GM21619 (cell line): ENCODE measurements at regions not wholly inside any gene's neighbourhood (a gene's known extent, or its start where the extent isn't known, plus 50 kb on each side); places are given as distances from the start of the nearest gene placed in this dataset.
"Not testable (repeated sequence)": the region's sequence is repeated elsewhere in the genome, so short reads cannot be mapped to it uniquely, and the experiment has no call there.

ENCODE experiments used
- ATAC-seq: cut with Tn5 transposase; IDR thresholded peaks from one replicate; pipeline ENCODE4 v1.9.1; 2021; ENCODE audit not compliant: unreplicated experiment

GRCh38 chrX:77127571-77127970, 319.6 kb upstream of the FGF16 start:
- not testable (repeated sequence) for ATAC-seq

DNA sequence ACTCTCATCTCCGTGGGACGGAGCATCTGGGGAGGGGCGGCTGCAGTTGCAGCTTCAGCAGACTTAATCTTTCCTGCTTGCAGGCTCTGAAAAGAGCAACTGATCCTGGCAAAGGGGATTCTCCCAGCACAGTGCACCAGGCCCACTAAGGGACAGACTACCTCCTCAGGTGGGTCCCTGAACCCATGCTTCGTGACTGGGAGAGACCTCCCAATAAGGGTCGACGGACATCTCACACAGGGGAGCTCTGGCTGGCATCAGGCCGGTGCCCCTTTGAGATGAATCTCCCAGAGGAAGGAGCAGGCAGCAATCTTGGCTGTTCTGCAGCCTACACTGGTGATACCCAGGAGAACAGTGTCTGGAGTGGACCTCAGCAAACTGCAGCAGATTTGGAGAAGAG, 303.3 kb upstream of the FGF16 start:
- ATAC-seq, result no peak

GRCh38 chrX:77160301-77160700, 286.9 kb upstream of the FGF16 start:
- no peak for ATAC-seq

GRCh38 chrX:77162777-77163176, 284.4 kb upstream of the FGF16 start:
- ATAC-seq, result no peak

- ATAC-seq, result no peak
Measured at GRCh38 chrX:77167993-77168392, 279.2 kb upstream of the FGF16 start.

DNA sequence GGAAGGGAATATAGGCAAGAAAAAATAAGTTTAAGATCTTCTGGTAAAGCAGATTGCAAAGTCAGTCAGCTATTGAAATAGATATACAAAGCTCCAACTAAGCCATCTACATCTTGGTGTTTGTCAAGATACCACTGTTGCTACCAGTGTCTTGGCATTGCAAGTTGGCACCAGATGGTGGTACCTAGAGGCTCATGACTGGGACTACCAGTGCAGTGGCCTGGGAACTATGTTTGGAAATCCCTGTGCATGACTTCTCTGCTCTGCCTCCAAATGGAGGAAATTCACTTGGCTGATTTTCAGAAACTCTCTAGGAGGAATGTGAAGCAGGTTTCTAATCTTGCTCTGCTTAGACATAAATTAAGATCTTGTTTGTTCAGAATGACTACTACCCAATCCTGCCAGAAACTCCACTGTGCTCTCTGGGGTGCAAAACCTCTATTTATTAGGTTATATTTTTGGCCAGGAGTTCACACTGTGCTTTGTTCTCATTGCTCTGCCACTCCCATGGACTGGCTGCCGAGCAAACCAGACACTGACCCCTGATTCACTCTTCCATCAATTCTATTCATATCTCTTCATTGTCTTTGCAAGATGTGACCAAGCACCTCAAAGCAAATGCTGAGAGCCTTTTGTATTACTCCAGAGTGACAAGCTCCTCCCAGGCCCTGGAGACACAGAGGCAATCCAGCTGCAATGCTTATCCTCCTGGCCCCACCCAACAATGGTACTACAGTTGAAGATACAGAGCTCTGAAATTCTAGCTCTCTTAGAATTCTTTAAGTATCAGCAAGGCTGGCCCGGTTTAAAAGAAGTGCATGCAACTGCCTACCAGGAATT, 272.3 kb upstream of the FGF16 start:
- no peak for ATAC-seq

DNA sequence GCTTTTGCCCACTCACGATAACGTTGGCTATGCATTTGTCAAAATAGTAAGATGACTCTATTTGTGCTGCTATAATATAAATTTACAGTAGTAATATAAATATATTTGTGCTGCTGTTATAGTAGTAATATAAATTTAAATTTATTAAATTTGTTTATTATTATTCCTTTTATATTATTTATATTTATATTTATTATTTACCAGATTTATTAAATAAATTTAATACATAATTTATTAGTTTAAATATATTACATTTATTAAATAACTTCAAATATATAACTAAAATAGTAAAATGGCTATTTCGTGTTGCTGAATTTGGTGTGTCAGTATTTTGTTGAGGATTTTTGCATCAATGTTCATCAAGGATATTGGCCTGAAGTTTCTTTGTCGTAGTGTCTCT, 246.5 kb upstream of the FGF16 start:
- ATAC-seq, result no peak

DNA sequence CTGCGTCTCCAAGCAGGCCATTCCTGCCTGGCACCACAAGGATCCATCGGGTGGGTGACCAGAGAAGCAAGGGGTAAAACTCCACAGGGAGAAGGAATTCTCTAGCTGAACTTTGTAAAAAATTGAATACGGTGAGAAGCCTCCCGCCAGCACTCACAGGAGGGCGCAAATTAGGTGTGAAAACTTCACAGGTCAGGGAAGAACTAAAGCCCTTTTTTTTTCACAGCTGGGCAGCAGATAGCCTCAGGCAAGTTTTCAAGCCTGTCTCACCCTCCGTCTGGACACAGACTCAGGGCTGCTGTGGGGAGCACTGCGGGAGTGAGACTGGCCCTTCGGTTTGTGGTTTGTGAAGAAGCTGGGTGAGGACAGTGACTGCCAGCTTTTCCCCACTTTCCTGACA, 224.1 kb upstream of the FGF16 start:
- ATAC-seq, result no peak

DNA sequence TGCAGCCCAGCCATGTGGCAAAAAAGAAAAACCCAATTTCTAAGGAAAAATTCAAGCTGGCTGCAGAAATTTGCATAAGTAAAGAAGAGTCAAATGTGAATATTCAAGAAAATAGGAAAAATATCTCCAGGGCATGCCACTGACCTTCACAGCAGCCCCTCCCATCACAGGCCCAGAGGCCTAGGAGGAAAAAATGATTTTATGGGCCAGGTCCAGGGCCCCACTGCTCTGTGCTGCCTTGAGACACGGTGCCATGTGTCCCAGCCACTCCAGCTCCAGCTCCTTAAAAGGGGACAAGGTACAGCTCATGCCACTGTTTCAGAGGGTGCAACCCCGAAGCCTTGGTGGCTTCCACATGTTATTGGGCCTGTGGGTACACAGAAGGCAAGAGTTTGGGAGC, 182.7 kb upstream of the FGF16 start:
- no peak for ATAC-seq

DNA sequence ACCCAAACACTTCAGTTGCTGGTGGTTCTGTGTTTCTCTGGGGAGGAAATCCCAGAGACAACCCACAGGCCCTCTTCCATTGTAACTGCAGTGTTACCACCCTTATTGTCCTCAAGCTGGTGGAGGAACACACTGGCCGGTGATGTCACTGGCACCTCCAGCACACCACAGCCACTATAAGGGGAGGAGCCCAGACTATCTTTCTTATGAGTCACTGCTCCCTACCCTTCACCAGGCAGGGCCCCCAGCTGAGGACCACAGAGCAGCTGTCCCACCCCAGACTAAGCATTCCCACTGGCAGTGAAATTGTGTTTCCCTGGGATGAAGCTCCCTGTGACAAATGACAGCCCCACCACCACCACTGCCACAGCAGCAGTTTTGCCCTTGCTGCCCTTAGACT, 171.8 kb upstream of the FGF16 start:
- no peak for ATAC-seq

DNA sequence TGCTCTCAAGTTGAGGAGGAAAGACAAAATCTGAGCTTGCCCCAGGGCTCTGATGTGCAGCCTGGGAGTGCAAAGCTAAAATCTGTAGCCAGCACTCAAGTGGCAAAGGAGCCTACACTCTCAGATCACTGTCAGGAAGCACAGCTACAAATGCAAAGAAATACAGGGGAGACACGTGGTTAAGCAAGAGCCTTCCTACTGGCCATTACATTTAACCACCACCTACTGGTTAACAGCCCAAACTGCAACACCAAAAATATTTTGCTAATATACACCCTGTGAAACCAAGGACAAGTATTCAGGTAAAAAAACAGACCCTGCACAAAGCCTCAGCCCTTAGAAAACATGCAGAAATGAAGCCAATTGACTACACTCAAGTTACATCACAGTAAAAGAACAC, 170.4 kb upstream of the FGF16 start:
- ATAC-seq, result no peak

- no peak for ATAC-seq
Measured at GRCh38 chrX:77277911-77278310, 169.3 kb upstream of the FGF16 start.

DNA sequence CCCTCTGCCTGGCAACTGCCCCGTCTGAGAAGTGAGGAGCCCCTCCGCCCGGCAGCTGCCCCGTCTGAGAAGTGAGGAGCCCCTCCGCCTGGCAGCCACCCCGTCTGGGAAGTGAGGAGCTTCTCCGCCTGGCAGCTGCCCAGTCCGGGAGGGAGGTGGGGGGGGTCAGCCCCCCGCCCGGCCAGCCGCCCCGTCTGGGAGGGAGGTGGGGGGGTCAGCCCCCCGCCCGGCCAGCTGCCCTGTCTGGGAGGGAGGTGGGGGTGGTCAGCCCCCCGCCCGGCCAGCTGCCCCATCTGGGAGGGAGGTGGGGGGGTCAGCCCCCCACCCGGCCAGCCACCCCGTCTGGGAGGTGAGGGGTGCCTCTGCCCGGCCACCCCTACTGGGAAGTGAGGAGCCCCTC, 167.8 kb upstream of the FGF16 start:
- not testable (repeated sequence) for ATAC-seq

GRCh38 chrX:77293331-77293995, 153.7 kb upstream of the FGF16 start:
- no peak for ATAC-seq

DNA sequence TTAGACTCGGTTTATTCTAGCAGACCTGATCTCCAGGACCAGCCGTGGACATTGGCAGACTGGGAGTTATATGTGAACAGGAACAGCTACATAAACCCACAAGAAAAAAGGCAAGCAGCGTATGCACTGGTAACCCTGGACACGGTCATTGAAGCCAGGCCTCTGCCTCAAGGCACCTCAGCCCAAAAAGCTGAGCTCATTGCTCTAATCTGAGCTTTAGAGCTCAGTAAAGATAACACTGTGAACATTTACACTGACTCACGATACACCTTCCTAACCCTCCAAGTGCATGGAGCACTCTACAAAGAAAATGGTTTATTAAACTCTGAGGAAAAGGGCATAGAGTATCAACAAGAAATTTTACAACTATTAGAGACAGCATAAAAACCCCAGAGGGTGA, 148.9 kb upstream of the FGF16 start:
- ATAC-seq, result no peak

DNA sequence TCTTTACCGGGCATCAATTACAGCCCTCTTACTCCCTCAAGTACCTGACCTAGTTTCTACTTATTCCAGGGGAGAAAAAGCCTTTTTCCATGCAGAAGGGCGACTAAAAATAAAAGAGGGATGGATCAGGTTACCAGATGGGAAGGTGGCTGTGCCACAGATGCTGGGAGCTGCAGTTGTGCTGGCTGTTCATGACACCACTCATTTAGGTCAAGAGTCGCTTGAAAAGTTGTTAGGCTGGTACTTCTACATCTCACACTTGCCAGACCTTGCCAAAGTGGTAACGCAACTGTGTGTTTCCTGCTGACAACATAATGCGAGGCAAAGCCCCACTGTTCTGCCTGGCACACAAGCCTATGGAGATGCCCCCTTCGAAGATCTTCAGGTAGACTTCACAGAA, 148.4 kb upstream of the FGF16 start:
- no peak for ATAC-seq

DNA sequence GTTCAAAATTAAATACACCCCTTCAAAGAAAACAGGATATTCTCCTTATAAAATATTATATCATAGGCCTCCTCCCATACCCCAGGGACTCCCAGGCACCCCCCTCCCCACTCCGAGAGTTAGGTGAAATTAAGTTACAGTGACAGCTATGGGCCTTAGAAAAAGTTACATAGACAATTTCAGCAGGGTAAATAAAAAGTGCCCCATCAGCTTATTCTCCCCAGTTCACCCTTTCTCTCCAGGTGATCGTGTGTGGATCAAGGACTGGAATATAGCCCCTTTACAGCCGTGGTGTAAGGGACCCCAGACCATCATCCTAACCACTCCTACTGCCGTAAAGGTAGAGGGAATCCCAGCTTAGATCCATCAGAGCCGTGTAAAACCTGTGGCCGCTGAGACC, 147.6 kb upstream of the FGF16 start:
- ATAC-seq, result no peak

DNA sequence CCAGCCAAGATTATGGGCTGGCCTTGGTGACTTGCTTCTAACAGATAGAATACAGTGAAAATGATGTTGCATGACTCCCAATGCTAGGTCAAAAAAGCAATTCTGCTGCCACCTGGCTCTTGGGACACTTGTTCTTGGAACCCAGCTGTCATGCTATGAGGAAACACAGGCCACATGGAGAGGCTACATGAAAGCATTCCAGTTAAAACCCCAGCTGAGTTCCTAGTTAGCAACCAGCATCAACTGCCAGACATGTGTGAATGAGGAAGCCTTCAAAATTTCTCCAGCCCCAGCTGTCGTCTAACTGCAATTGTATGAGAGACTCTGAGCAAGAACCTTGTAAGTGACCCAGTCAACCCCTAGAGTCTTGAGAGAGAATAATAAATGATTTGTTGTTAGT, 105.2 kb upstream of the FGF16 start:
- ATAC-seq, result no peak

GRCh38 chrX:77346859-77347258, 100.3 kb upstream of the FGF16 start:
- ATAC-seq, result no peak

DNA sequence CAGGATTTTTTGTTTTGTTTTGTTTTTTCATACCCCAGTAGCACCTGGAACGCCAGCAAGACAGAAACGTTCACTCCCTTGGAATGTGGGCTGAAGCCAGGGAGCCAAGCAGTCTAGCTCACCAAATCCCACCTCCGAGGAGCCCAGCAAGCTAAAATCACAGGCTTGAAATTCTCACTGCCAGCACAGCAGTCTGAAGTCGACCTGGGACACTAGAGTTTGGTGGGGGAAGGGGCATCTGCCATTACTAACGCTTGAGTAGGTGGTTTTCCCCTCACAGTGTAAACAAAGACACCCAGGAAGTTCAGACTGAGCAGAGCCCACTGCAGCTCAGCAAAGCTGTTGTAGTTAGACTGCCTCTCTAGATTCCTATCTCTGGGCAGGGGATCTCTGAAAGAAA, 99.6 kb upstream of the FGF16 start:
- ATAC-seq, result no peak

DNA sequence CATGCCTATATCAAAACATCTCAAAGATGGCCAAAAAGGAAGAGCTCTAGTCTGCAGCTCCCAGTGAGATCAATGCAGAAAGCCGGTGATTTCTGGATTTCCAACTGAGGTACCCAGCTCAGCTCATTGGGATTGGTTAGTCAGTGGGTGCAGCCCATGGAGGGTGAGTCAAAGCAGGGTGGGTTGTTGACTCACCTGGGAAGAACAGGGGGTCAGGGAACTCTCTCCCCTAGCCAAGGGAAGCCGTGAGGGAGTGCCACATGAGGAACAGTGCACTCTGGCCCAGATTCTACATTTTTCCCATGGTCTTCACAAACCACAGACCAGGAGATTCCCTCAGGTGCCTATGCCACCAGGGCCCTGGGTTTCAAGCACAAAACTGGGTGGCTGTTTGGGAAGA, 57.3 kb upstream of the FGF16 start:
- no peak for ATAC-seq

GRCh38 chrX:77390365-77390764, 56.8 kb upstream of the FGF16 start:
- not testable (repeated sequence) for ATAC-seq

DNA sequence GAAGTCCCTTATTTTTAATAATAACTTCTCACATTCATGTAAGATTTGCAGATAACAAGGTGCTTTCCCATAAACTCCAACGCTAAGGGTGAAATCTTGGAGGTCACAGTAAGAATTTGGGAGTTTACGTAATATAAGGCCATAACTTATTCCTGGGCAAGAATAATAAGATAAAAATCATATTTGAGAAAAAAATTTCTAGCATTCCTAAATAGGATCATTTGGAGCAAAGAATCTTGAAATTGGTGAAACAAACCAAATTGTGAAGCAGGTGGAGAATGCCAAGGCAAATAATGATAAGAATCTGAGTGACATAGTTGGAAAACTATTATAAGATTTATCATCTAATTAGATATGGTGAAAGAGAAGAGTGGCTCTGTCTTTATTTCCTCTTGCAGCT, 50.4 kb upstream of the FGF16 start:
- ATAC-seq, result no peak
